Ramos (cell line): ENCODE measurements at regions not wholly inside any gene's neighbourhood (a gene's known extent, or its start where the extent isn't known, plus 50 kb on each side); places are given as distances from the start of the nearest gene placed in this dataset.

Experiments used
- in situ Hi-C: fragments of 300-500 bp; cut with MboI; formaldehyde crosslinking; loops from one replicate; pipeline ENCODE4 v1.14.3; 2022; ENCODE audit warnings: low sequenced_read_pairs; ENCODE audit not compliant: unreplicated experiment

- in situ Hi-C loops: no loop called here
These were observed 648.3 kb upstream of the CFAP20DC start for GRCh38 chr3:59698091-59698490.

GRCh38 chr3:59696783-59697182 is 647.0 kb upstream of the CFAP20DC start:
- in situ Hi-C loops: no loop called here

GRCh38 chr3:59695860-59696259 is 646.0 kb upstream of the CFAP20DC start:
- in situ Hi-C loops: no loop called here

GRCh38 chr3:59692117-59692516 is 642.3 kb upstream of the CFAP20DC start:
- in situ Hi-C loops: no loop called here

GRCh38 chr3:59690886-59691285 is 641.1 kb upstream of the CFAP20DC start:
- in situ Hi-C loops: no loop called here

- in situ Hi-C loops: no loop called here
These were observed 638.8 kb upstream of the CFAP20DC start for GRCh38 chr3:59688636-59689035.

- in situ Hi-C loops: no loop called here
These were observed 635.6 kb upstream of the CFAP20DC start for GRCh38 chr3:59685432-59685831.

GRCh38 chr3:59684766-59685165 is 634.9 kb upstream of the CFAP20DC start:
- in situ Hi-C loops: no loop called here

- in situ Hi-C loops: no loop called here
These were observed 631.1 kb upstream of the CFAP20DC start for GRCh38 chr3:59680919-59681318.

GRCh38 chr3:59677747-59678702 is 628.2 kb upstream of the CFAP20DC start:
- in situ Hi-C loops: no loop called here

GRCh38 chr3:59675495-59675894 is 625.7 kb upstream of the CFAP20DC start:
- in situ Hi-C loops: no loop called here

- in situ Hi-C loops: no loop called here
These were observed 613.4 kb upstream of the CFAP20DC start for GRCh38 chr3:59663076-59663850.

- in situ Hi-C loops: no loop called here
These were observed 611.2 kb upstream of the CFAP20DC start for GRCh38 chr3:59660852-59661625.

- in situ Hi-C loops: no loop called here
These were observed 610.6 kb upstream of the CFAP20DC start for GRCh38 chr3:59660376-59660775.

- in situ Hi-C loops: no loop called here
These were observed 609.9 kb upstream of the CFAP20DC start for GRCh38 chr3:59659755-59660154.

GRCh38 chr3:59658866-59659265 is 609.0 kb upstream of the CFAP20DC start:
- in situ Hi-C loops: no loop called here

GRCh38 chr3:59658274-59658673 is 608.4 kb upstream of the CFAP20DC start:
- in situ Hi-C loops: no loop called here

- in situ Hi-C loops: no loop called here
These were observed 605.7 kb upstream of the CFAP20DC start for GRCh38 chr3:59655418-59656015.

- in situ Hi-C loops: no loop called here
These were observed 604.9 kb upstream of the CFAP20DC start for GRCh38 chr3:59654480-59655417.
